Central memory CD8-positive, alpha-beta T cell (primary cell): ENCODE measurements at regions not wholly inside any gene's neighbourhood (a gene's known extent, or its start where the extent isn't known, plus 50 kb on each side); places are given as distances from the start of the nearest gene placed in this dataset.

Source experiments
- ATAC-seq: fragments of 150-1000 bp; cut with Tn5 transposase; replicated peaks from 2 replicates; pipeline ENCODE4 v1.10.0; 2022; ENCODE audit warnings: mild to moderate bottlenecking, moderate FRiP score, moderate number of reproducible peaks; ENCODE audit not compliant: poor library complexity, severe bottlenecking; ENCODE audit errors: extremely low read depth
- DNase-seq, 2 donors: peaks; one replicate each; pipeline ENCODE4 v3.0.0; 2021; ENCODE audit warnings: low spot score in 2 of 2
- H3K27ac Mint-ChIP-seq: one replicate; pipeline ENCODE4 v1.8.0; 2022; ENCODE audit warnings: low read depth, mild to moderate bottlenecking, moderate library complexity, mixed read lengths
- H3K27me3 Mint-ChIP-seq: one replicate; pipeline ENCODE4 v1.8.0; 2022; ENCODE audit warnings: mixed read lengths
- H3K36me3 Mint-ChIP-seq: one replicate; pipeline ENCODE4 v1.8.0; 2022; ENCODE audit warnings: mild to moderate bottlenecking, moderate library complexity, mixed read lengths; ENCODE audit not compliant: insufficient read depth
- H3K4me1 Mint-ChIP-seq: one replicate; pipeline ENCODE4 v1.8.0; 2022; ENCODE audit warnings: mixed read lengths
- H3K4me3 Mint-ChIP-seq: one replicate; pipeline ENCODE4 v1.8.0; 2022; ENCODE audit warnings: mild to moderate bottlenecking, moderate library complexity, mixed read lengths
- H3K9me3 Mint-ChIP-seq: one replicate; pipeline ENCODE4 v1.8.0; 2022; ENCODE audit warnings: mixed read lengths

DNA sequence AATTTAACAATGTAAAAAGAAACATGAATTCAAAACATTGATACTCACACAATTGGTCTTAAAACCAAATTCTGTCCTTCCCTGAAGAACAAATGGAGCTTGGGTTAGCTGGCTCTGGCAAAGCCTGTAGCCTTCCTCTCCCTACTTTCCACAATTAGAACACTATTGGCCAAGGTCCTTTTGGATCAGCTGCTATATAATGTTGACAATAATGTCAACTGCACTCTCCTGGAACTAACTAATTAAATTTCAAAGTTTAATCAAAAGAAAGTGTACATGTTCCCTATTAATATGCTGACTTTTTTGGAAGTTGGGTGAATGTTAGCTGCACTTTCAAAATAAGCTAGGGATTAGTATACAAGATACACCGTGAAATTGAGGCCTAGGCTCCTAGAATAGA lies 440.1 kb upstream of the NFE2L3 start:
- Mint-ChIP-seq H3K27me3 (peaks cover 63% of the 10 kb centered on the region), H3K27ac (no peak overlapping the region), H3K4me1 (no peaks in the 10 kb centered on the region), H3K4me3 (no peak overlapping the region), H3K36me3 (no peaks in the 10 kb centered on the region), H3K9me3 (no peaks in the 10 kb centered on the region)
- DNase-seq (no peak), ATAC-seq (no peak)

DNA sequence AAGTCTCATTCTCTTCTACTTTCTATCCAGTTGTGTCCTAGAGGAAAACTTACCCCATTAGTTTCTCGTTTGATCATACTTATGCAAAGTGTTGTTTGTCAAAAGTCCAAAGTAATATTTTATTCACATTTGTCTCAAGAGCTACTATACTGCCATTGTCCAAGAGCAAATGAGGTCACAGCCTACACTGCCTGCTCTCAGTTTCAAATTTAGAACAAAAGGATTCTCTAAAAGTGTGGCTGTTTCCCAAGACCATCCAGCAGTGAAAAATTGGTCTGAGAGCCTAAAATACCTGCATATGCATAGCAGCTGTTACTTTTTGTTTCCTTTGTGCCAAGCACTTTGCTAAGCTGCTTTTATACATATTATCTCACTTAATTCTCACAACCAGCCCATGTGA lies 439.5 kb upstream of the NFE2L3 start:
- Mint-ChIP-seq H3K27me3 (peaks cover 68% of the 10 kb centered on the region), H3K4me3 (no peak overlapping the region), H3K9me3 (no peaks in the 10 kb centered on the region), H3K36me3 (no peaks in the 10 kb centered on the region), H3K27ac (no peak overlapping the region), H3K4me1 (no peaks in the 10 kb centered on the region)
- DNase-seq (no peak), ATAC-seq (no peak)

DNA sequence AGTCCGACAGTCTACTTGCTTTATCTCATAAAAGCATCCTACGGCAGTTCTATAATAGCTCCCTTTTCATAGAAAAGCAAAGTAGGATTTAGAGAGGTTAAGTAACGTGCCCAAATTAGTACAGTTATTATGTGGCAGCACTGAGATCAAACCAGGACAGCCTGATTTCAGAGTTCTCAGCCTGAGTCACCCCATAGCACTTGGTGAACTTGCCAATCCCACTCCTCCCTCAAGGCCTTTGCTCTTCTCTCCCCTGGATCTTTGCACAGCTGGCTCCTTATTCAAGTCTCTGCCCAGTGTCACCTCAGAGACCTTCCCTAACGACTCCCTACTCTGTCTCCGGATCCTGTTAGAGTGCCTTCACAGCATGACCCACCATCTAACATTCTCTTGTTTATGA lies 438.0 kb upstream of the NFE2L3 start:
- Mint-ChIP-seq H3K9me3 (no peaks in the 10 kb centered on the region), H3K4me1 (no peaks in the 10 kb centered on the region), H3K36me3 (no peaks in the 10 kb centered on the region), H3K27ac (no peak overlapping the region), H3K4me3 (no peak overlapping the region), H3K27me3 (peaks cover 63% of the 10 kb centered on the region)
- ATAC-seq (no peak), DNase-seq (no peak)

DNA sequence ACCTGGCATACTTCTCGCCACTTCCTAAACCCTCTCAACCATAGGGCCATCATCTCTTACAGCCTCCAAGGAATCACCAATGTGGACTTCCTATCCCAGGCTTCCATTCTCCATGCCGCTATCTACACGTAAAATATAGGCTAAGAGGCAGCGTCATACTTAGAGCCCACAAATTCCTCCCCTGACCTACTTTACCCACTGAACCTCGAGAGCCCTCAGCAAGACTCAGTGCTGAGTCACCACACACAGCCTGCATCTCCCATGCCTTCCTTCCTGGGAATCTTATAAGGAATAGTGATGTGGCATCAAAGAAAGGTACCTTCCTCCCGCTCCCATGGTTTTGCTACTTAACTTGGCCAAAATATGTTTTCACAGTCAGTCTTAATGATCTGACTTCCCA lies 435.6 kb upstream of the NFE2L3 start:
- Mint-ChIP-seq H3K9me3 (no peaks in the 10 kb centered on the region), H3K4me1 (no peaks in the 10 kb centered on the region), H3K4me3 (no peak overlapping the region), H3K27ac (no peak overlapping the region), H3K36me3 (no peaks in the 10 kb centered on the region), H3K27me3 (peaks cover 47% of the 10 kb centered on the region)
- DNase-seq: no peak
- no peak for ATAC-seq

DNA sequence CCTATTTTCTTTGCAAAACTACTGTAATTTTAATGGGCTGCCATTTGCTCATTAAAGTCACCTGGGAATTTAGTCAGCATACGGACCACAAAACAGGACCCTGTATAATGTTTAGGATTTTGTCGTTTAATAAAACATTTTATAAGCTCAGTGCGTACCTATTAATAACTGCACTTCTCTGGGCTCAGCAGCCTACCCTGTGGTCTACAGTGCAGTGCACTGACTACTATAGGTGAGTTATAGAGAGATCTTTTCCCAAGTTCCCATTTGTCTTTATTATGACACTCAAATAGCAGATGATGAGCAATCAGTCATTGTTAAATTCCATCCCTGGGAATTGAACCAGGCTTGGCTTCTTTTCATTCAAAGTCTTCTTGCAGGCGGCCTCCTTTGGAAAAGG lies 433.4 kb upstream of the NFE2L3 start:
- peaks cover 43% of the 10 kb centered on the region for H3K27me3 Mint-ChIP-seq
- H3K9me3 Mint-ChIP-seq: no peaks in the 10 kb centered on the region
- DNase-seq (no peak), ATAC-seq (no peak)
- H3K27ac Mint-ChIP-seq: no peak overlapping the region
- H3K36me3 Mint-ChIP-seq: no peaks in the 10 kb centered on the region
- no peak overlapping the region for H3K4me3 Mint-ChIP-seq
- H3K4me1 Mint-ChIP-seq: no peaks in the 10 kb centered on the region

DNA sequence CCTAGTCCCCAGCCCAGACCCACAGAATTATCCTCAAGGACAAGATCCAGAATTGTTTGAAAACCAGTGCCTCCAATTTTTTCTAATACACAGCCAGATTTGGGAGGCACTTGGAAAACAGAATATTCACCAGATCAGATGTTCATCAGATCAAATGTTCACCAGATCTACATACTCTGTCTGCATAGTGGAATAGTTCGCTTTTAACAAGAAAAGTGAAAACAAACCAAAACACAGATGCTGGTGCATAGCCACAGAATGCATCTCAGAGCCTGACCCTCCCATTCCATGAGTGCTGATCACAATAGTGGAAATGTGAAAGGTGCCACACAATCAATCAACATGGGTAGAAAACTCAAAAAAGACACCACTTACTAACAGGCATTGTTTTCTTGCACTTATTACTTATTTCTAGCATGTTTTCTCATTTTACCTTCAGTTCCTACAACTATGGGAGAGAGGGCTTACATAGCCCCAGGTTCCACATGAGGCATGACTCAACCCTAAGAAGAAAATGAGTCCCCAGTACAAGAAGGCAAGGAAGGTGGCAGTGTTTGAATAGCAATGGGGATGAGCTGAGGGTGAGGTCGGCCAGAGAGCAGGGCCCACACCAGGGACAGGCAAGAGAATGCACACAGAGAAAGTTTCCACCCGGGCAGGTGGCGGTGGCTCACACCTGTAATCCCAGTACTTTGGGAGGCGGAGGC lies 432.7 kb upstream of the NFE2L3 start:
- Mint-ChIP-seq H3K4me1 (no peaks in the 10 kb centered on the region), H3K4me3 (no peak overlapping the region), H3K36me3 (no peaks in the 10 kb centered on the region), H3K9me3 (no peaks in the 10 kb centered on the region), H3K27ac (no peak overlapping the region), H3K27me3 (peaks cover 35% of the 10 kb centered on the region)
- ATAC-seq: no peak
- no peak for DNase-seq

DNA sequence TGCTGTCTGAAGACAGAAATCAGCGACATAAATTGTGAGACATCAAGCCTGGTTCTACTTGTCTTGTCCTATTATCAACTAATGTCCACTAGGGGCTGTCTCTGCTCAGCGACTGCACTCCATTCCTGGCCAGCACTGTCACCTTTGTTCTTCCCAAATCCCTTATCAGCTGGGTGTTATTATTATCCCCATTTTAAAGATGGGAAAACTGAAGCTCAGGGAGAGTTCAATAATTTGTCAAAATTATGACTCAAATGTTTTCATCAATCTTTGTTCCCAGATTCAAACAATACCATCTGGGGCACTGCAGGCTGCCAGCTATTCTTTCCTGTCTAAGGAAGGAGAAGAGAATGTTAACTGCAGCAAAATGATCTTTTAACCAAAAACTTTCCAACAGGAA lies 431.6 kb upstream of the NFE2L3 start:
- ATAC-seq: no peak
- no peak overlapping the region for H3K4me3 Mint-ChIP-seq
- no peaks in the 10 kb centered on the region for H3K9me3 Mint-ChIP-seq
- no peak for DNase-seq
- no peaks in the 10 kb centered on the region for H3K4me1 Mint-ChIP-seq
- peaks cover 33% of the 10 kb centered on the region for H3K27me3 Mint-ChIP-seq
- no peaks in the 10 kb centered on the region for H3K36me3 Mint-ChIP-seq
- H3K27ac Mint-ChIP-seq: no peak overlapping the region

DNA sequence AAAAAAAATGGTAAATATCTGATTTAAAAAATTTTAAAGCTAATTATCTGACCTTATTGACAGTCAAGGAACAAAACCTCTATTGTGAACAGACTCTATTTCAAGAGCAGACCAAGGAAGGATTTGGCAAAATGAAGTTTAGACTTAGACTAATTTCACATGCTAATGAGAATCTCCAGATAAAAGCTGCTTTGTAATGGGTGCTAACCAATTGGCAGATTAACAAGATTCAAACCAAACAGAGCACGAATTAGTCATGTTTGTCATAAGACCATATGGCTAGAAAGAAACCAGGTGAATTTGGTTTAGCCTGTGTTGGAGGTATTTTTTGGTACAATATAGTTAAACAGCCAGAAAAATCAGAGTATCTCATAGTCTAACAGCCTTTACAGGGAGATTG lies 429.1 kb upstream of the NFE2L3 start:
- ATAC-seq (no peak), DNase-seq (no peak)
- H3K27ac Mint-ChIP-seq: no peak overlapping the region
- peaks cover 22% of the 10 kb centered on the region for H3K27me3 Mint-ChIP-seq
- no peak overlapping the region for H3K4me3 Mint-ChIP-seq
- H3K36me3 Mint-ChIP-seq: no peaks in the 10 kb centered on the region
- H3K4me1 Mint-ChIP-seq: no peaks in the 10 kb centered on the region
- no peaks in the 10 kb centered on the region for H3K9me3 Mint-ChIP-seq

DNA sequence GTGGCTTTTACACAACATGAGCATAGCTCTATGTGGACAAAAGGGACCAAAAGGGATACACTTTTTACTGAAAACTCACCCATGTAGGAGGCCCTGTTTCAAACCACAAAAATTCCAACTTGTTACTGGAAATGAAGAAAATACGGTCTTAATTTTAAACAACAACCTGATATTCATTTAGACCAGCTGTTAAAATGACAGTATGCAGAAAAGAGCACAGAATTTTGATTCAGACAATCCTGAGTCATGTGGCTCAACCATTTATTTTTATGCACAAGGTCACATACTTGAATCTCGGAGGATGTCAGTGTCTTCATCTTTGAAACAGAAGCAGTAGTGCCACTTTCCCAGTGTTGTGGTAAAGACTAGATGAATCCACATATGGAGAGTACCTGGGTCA lies 426.5 kb upstream of the NFE2L3 start:
- no peak overlapping the region for H3K4me3 Mint-ChIP-seq
- ATAC-seq: no peak

DNA sequence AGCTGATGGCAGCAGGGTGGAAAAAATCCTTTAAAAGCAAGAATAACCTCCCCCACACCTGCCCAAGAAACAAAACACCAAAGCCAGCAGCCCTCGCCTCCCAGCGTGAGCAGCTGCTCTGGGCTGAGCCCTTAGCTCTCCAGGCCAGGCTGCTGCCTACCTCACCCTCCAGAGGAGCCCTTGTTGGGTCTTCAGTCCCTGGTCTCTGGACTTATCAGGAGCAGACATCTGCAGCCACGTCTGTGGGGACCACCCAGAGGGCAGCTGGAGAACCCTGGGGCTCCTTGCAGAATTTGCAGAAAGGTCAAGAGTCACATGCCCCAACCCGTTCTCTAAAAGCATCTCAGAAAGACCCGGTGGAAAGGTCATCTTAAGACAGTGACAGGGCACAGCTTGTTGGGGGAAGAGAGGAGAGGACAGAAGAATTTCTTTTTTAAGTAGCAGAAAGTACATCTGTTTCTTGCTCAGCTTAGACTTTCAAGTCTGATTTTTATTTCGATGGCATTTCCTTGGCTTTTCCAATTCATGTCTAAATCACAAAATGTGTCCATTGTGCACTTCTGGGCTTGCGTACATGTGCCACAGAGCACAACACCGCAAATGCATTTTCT lies 425.7 kb upstream of the NFE2L3 start:
- no peaks in the 10 kb centered on the region for H3K36me3 Mint-ChIP-seq
- H3K27me3 Mint-ChIP-seq: peaks cover 28% of the 10 kb centered on the region
- no peaks in the 10 kb centered on the region for H3K4me1 Mint-ChIP-seq
- no peak for ATAC-seq
- no peak overlapping the region for H3K4me3 Mint-ChIP-seq
- H3K27ac Mint-ChIP-seq: no peak overlapping the region
- no peaks in the 10 kb centered on the region for H3K9me3 Mint-ChIP-seq
- DNase-seq: no peak

More for the DNA sequence above, 426.5 kb upstream of the NFE2L3 start:
- Mint-ChIP-seq H3K27me3 (peaks cover 28% of the 10 kb centered on the region), H3K27ac (no peak overlapping the region), H3K36me3 (no peaks in the 10 kb centered on the region), H3K4me1 (no peaks in the 10 kb centered on the region), H3K9me3 (no peaks in the 10 kb centered on the region)
- DNase-seq: no peak

DNA sequence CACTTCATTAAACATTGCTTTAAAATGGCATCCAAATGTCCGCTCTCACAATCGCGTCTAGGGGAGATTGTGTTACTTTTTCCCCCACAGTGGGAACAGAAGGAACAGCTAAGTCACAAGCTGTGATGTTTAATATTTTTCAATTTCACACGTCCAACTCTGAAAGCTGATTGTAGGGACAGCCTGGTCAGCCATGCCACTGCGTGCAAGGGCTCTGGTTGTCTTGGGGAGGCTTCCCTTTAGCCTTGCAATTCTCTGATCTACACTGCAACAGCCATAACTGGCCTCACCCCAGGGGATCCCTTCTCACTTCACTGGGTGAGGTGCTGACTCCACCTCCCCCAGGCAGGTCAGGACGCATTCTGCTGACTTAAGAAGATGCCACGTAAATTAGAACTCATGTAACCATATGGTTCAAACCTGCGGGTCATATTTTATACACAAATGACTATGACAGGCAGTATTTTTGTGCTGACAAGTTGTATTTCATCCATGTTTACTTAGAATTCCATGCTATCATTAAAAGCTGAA lies 425.2 kb upstream of the NFE2L3 start:
- ATAC-seq: no peak
- H3K4me3 Mint-ChIP-seq: no peak overlapping the region
- H3K9me3 Mint-ChIP-seq: no peaks in the 10 kb centered on the region
- no peak for DNase-seq
- peaks cover 28% of the 10 kb centered on the region for H3K27me3 Mint-ChIP-seq
- no peak overlapping the region for H3K27ac Mint-ChIP-seq
- no peaks in the 10 kb centered on the region for H3K36me3 Mint-ChIP-seq
- H3K4me1 Mint-ChIP-seq: no peaks in the 10 kb centered on the region

DNA sequence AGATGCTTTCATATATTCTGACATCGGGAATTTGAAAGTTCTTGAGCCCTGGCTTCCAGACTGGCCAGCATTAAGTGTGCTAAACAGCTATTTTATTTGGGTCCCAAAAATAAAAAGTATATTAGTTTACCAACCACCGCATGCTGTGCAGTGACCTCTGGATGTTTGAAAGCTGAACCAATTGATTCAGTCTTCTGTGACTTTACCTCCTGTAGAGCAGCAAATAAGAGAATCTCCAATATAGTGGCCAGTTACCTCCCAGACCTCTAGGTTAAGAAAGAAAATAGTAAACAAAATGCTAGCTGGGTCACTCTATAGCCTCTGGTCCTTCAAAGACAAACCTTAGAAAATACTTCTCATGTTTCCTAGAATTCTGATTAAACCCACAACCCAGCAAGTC lies 424.6 kb upstream of the NFE2L3 start:
- Mint-ChIP-seq H3K9me3 (no peaks in the 10 kb centered on the region), H3K27me3 (peaks cover 28% of the 10 kb centered on the region), H3K36me3 (no peaks in the 10 kb centered on the region), H3K4me1 (no peaks in the 10 kb centered on the region), H3K27ac (no peak overlapping the region), H3K4me3 (no peak overlapping the region)
- no peak for ATAC-seq
- DNase-seq: no peak

DNA sequence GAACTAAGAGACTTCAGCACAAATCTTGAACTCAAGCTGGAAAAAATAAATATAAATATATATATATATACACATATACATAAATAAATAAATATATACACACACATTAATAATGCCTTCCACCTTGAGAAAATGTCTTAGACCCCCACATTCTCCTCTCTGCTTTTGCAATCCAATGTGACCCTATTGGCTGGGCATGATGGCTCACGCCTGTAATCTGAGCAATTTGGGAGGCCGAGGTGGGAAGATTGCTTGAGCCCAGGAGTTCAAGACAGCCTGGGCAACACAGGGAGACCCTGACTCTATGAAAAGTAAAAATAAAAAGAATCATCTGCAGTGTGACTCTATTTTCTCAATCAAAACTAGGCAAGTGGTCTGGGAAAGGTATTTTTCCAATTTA lies 424.1 kb upstream of the NFE2L3 start:
- no peak overlapping the region for H3K27ac Mint-ChIP-seq

More for the DNA sequence above, 424.1 kb upstream of the NFE2L3 start:
- H3K9me3 Mint-ChIP-seq: no peaks in the 10 kb centered on the region
- peaks cover 28% of the 10 kb centered on the region for H3K27me3 Mint-ChIP-seq
- no peaks in the 10 kb centered on the region for H3K36me3 Mint-ChIP-seq
- no peak for DNase-seq
- no peaks in the 10 kb centered on the region for H3K4me1 Mint-ChIP-seq
- no peak overlapping the region for H3K4me3 Mint-ChIP-seq
- ATAC-seq: no peak
